ENCODE measurements at regions not wholly inside any gene's neighbourhood (a gene's known extent, or its start where the extent isn't known, plus 50 kb on each side); places are given as distances from the start of the nearest gene placed in this dataset.
A peak's percentile ranks its signal among the peaks of the same experiment; 100 is the strongest.
"Not testable (repeated sequence)": the region's sequence is repeated elsewhere in the genome, so short reads cannot be mapped to it uniquely, and the experiment has no call there.

DNA sequence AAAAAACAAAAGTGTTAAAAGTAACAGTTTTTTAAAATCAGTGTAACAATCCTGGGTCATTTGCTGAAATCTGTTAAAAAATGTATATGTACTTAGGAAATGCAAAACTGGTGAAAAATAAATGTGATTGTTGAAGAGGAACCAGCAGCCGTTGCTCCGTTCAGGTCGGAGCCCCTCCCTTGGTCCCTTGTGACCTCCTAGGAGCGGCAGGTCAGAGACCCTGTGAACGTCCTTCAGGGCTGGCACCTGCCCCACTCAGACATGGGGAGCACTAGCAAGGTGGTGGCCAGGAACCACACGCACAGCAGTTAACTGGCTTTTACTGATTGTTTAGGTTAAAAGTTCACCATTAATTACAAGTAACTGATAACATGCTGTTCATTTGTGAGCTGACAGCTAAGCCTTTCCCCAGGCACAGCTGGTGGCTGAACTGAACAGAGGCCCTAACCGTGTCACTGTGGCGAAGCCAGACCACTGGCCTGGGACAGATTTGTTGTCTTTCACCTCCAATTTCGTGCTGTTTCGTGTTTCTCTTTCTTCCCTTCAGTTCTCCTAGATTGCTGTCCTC, 159.2 kb upstream of the ALKAL2 start:
- DNase-seq = peak in 2 of 3 experiments; percentile 15 to 61

DNA sequence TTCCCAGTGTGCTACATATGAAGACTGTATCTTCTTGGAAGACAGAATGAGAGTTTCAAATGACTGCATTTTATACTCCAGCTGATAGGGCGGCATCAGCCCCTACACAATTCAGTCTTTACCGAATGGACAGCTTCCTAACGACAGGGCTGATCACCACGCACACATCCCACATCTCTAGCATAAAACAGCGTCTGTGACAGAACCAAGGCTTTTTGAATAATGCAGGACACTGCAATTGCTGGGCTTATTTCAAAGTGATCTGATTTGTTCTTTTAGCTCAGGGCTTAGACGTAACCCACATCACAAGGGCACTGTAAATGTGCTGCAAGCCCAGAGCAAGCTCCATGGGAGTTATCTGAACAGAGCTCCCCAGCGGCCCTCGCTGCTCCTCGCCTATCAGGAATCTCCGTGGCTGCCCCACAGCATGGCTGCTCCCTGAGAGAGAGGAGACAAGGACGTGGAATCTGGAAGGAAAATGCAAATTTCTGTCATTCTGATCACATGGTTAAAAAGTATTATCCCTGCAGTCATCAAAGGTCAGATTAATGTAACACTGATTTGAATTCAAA, 158.5 kb upstream of the ALKAL2 start:
- DNase-seq = peak in 2 of 3 experiments; percentile 81 to 94

DNA sequence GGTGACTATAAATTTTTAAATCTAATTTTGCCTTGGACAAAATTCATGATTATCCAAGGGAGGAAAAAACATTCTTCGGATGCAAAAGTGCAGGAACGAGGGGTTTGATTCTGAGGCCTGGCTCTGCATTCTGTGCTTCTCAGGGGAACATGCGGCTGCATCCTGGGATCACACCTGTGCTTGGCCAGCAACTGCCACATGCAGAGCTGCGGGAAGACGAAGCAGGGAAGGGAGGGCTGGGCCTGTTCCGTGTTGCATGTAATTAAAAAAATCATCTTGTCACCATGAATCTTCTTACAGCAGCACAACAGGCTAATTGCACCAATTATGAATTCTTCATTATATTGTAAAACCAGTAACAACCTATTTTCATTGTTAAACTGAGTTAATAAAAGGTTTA, 158.0 kb upstream of the ALKAL2 start:
- peak in 2 of 3 experiments; percentile 75 to 94 for DNase-seq

DNA sequence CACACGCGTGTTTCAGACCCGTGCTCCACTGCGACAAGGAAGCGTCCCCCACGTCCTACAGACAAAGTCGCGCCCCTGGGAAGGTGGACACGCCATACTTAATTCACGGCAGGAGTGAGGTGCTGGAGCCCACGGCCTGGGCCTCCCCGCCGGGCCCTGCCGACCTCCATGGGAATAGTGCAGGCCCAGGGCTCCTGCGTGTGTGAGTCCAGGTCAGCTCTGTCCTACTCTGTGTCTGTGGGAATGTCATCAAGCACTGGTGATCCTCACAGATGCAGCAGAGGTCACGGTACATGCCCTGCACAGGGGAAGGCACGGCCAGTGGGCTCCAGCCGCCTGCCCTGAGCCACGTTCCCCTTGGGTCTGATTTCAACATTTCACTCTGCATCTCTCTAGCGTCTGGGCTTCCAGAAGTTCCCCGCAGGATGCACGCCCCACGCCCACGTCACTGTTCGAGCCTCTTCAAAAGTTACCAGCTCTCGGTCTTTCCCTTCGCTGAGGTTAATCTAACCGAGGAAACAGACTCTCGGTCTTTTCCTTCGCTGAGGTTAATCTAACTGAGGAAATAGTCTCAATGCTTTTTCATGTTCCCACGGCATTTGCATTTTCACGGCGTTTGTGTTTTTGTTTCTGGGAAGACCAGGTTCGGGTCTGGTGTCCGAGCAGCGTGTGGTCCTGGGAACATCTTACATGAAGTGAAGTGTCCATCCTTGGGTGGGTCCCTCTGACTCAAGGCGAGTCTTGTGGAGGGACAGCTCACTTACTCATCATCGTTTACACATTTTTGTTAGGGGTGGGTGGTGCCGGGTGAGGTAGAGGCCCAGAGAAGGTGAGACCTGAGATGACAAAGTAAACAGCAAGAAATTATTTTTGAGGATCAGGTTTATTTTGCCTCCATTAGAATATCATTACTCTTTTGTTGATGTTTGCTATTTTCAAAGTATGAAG, 157.3 kb upstream of the ALKAL2 start:
- peak in 1 of 3 experiments; percentile 59 for DNase-seq

- peak in 2 of 3 experiments; percentile 20 to 35 for DNase-seq
Observed at GRCh38 chr2:443741-444140, 155.8 kb upstream of the ALKAL2 start.

DNA sequence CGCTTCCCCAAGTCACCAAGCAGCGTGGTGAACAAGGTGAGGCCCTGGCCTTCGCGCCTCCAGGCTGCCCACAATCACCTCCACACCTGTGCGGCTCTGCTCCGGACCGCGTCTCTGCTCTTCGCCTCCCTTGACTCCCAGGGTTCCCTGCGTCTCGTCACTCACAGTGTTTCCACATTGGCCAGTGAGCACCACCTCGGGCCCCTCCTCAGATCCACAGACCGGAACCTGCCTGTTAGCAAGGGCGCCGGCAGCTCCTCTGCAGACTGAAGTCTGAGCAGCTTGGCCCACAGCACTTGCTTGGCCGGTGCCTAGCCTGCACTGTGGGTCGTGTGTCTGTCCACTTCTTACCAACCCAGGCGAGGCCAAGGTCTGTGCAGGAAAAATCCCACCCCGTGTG, 155.3 kb upstream of the ALKAL2 start:
- DNase-seq = no peak

GRCh38 chr2:441258-442022, 153.5 kb upstream of the ALKAL2 start:
- no peak for DNase-seq

DNA sequence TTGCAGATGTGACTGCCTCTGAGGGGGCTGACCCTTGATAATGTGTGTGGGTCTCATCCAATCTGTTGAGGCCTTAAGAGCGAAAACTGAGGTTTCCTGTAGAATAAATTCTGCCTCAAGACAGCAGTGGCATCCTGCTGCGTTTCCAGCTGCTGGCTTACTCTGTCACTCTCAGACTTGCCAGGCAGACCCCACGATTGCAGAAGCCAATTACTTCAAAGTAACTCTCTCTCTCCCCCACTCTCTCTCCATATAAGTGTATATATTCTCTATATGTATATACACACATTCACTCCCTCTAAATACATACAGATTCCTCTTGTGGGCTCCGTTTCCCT, 152.5 kb upstream of the ALKAL2 start:
- no peak for DNase-seq

- DNase-seq = no peak
Observed at GRCh38 chr2:439556-440402, 151.9 kb upstream of the ALKAL2 start.

- DNase-seq = no peak
Observed at GRCh38 chr2:439077-439476, 151.2 kb upstream of the ALKAL2 start.

GRCh38 chr2:437756-438393, 150.0 kb upstream of the ALKAL2 start:
- DNase-seq = peak; percentile 62 to 85 (median 82)

DNA sequence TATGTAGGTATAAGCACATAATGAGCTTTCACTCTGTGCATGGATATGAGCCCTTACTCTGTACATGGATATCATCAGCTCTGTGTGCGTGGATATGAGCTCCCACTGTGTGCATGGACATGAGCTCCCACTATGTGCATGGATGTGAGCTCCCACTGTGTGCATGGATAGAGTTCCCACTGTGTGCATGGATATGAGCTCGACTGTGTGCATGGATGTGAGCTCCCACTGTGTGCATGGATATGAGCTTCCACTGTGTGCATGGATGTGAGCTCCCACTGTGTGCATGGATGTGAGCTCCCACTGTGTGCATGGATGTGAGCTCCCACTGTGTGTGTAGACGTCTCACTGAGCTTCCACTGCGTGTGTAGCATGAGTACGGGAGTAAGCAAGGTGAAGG, 149.3 kb upstream of the ALKAL2 start:
- no peak for DNase-seq

DNA sequence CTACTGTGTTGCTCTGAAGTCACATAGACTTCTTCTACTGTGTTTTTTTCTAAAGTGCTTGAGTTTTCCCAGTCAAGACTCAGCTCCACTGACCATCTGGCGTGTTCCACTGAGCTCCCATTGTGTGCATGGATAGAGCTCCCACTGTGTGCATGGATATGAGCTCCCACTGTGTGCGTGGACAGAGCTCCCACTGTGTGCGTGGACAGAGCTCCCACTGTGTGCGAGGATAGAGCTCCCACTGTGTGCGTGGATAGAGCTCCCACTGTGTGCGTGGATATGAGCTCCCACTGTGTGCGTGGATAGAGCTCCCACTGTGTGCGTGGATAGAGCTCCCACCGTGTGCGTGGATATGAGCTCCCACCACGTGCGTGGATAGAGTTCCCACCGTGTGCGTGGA, 148.3 kb upstream of the ALKAL2 start:
- DNase-seq = no peak

GRCh38 chr2:434625-435024, 146.7 kb upstream of the ALKAL2 start:
- DNase-seq = no peak

DNA sequence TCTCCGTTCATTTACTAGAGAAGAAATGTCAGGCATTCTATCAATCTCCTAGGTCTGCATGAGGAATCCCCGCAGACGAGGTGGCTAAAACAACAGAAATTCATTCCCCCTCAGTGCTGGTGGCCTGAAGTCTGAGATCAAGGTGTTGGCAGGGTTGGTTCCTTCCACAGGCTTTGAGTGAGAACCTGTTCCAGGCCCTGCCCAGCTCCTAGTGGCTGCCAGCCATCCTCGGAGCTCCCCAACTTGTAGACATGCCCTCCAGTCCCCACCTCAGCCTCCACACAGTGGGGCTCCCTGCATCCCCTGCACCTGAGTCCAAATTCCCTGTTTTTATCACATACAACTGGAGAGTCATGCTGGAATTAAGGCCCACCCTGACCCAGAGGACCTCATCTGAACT, 145.3 kb upstream of the ALKAL2 start:
- no peak for DNase-seq

GRCh38 chr2:430291-431040, 142.6 kb upstream of the ALKAL2 start:
- DNase-seq = no peak

- no peak for DNase-seq
Observed at GRCh38 chr2:429575-430254, 141.8 kb upstream of the ALKAL2 start.

DNA sequence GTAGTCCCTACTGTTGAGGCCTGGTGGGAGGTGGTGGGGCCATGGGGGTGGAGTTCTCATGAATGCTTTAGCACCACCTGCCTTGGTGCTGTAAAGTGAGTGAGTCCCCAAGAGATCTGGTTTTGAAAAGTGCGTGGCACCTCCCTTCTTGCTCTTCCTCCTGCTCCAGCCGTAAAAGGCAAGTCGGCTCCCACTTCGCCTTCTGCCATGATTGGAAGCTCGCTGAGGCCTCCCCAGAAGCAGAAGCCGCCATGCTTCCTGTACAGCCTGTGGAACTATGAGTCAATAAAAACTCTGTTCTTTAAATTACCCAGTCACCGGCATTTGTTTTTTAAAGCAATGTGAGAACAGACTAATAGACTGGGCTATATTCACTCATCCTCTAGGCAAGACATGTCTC, 141.3 kb upstream of the ALKAL2 start:
- DNase-seq = no peak

DNA sequence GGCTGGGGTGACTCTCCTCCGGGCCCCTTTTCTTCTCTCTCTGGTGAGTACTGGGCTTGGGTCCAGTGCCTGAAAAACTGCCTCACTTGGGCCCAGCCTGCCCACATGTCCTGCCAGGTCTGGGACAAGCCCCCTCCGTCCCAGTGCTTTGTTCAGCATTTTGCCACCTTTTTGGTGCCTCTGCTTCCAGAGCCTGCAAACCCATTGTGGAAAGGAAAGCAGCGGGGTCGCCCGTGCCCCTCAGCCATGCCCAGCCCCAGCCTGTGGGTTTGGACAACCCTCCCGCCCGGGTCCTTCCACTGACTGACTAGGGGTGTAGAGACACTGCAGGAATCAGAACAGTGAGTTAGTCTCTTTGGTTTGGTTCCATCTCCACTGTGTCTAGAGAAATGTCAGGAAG, 140.7 kb upstream of the ALKAL2 start:
- DNase-seq = no peak

- not testable (repeated sequence) for DNase-seq
Observed at GRCh38 chr2:426696-427095, 138.8 kb upstream of the ALKAL2 start.

GRCh38 chr2:425947-426346, 138.1 kb upstream of the ALKAL2 start:
- no peak for DNase-seq
